ENCODE measurements at regions not wholly inside any gene's neighbourhood (a gene's known extent, or its start where the extent isn't known, plus 50 kb on each side); places are given as distances from the start of the nearest gene placed in this dataset.

- no peak for TF ChIP-seq POLR2A (IDR thresholded peaks at IDR 0.05; ENCODE audit: low read depth, low read length)
- no peak for TF ChIP-seq POU2F2 (IDR thresholded peaks at IDR 0.05; ENCODE audit: low read depth, low read length)
- TF ChIP-seq POLR2AphosphoS5 (IDR thresholded peaks at IDR 0.05; ENCODE audit: low read depth, low read length) = no peak
- TF ChIP-seq SPI1 (IDR thresholded peaks at IDR 0.05; ENCODE audit: low read depth, low read length) = no peak
- TF ChIP-seq PAX5 (IDR thresholded peaks at IDR 0.05; ENCODE audit: insufficient read depth, low read length, severe bottlenecking) = no peak
- TF ChIP-seq TAF1 (IDR thresholded peaks at IDR 0.05; ENCODE audit: low read depth, low read length) = no peak
Observed at GRCh38 chr15:55033574-55033973, 163.2 kb downstream of the RSL24D1 start.
